ENCODE measurements at regions not wholly inside any gene's neighbourhood (a gene's known extent, or its start where the extent isn't known, plus 50 kb on each side); places are given as distances from the start of the nearest gene placed in this dataset.

DNA sequence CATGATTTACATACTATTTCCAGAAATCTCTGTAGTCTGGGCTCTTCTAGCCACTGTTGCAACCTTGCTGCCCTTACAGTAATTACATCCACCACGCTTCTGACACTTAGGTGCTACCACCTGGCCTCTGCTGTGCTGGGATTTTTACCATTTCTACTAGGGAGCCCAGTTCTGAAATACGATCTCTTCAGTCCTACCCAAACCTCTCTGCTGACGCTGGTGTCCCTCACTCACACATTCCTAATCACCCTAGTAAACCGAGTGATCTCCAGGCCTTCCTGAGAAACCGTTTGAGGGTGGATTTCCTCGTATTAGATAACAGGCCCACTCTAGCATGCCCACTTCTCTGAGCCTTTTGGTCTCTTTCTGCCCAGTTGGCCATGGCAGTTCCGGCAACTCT, 588.9 kb upstream of the CADM1 start:
- Mint-ChIP-seq H3K4me1 (ENCODE audit: unreplicated experiment) (no peaks in the 10 kb centered on the region), H3K27me3 (ENCODE audit: unreplicated experiment) (peaks cover 39% of the 10 kb centered on the region), H3K9me3 (ENCODE audit: unreplicated experiment) (no peaks in the 10 kb centered on the region), H3K27ac (ENCODE audit: unreplicated experiment) (no peak overlapping the region), H3K36me3 (ENCODE audit: unreplicated experiment) (no peaks in the 10 kb centered on the region), H3K4me3 (ENCODE audit: unreplicated experiment) (no peak overlapping the region)
- DNase-seq (ENCODE audit: extremely low spot score, unreplicated experiment) = no peak
- TF ChIP-seq CTCF (IDR thresholded peaks at IDR 0.05) = no peak

DNA sequence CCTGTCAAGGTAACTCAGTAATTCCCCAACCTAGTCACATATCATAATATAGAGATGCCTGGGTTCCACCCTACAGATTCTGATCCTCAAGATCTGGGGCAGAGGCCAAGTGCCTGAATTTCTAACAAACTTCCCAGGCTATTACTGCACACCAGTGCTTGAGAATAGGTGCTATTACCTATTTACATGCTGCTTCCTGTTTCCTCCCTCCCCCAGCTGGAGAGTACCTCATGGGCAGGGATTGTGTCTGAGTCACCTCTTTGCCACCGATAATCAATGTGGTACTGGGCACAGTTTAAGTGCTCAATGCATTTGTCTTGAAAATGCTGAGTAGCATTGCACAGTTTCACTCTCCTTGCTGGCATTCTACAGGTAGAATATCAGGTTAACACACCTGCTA, 582.2 kb upstream of the CADM1 start:
- Mint-ChIP-seq H3K36me3 (ENCODE audit: unreplicated experiment) (no peaks in the 10 kb centered on the region), H3K4me3 (ENCODE audit: unreplicated experiment) (no peak overlapping the region), H3K27me3 (ENCODE audit: unreplicated experiment) (peaks cover 63% of the 10 kb centered on the region), H3K4me1 (ENCODE audit: unreplicated experiment) (no peaks in the 10 kb centered on the region), H3K27ac (ENCODE audit: unreplicated experiment) (no peak overlapping the region), H3K9me3 (ENCODE audit: unreplicated experiment) (no peaks in the 10 kb centered on the region)
- TF ChIP-seq CTCF (IDR thresholded peaks at IDR 0.05) = no peak
- DNase-seq (ENCODE audit: extremely low spot score, unreplicated experiment) = no peak

GRCh38 chr11:116085031-116085635, 580.9 kb upstream of the CADM1 start:
- H3K4me1 Mint-ChIP-seq (ENCODE audit: unreplicated experiment) = no peaks in the 10 kb centered on the region
- no peaks in the 10 kb centered on the region for H3K9me3 Mint-ChIP-seq (ENCODE audit: unreplicated experiment)
- no peak for TF ChIP-seq CTCF (IDR thresholded peaks at IDR 0.05)
- DNase-seq (ENCODE audit: extremely low spot score, unreplicated experiment) = no peak
- H3K27ac Mint-ChIP-seq (ENCODE audit: unreplicated experiment) = no peak overlapping the region
- H3K4me3 Mint-ChIP-seq (ENCODE audit: unreplicated experiment) = no peak overlapping the region
- H3K36me3 Mint-ChIP-seq (ENCODE audit: unreplicated experiment) = no peaks in the 10 kb centered on the region
- H3K27me3 Mint-ChIP-seq (ENCODE audit: unreplicated experiment) = peaks cover 64% of the 10 kb centered on the region

DNA sequence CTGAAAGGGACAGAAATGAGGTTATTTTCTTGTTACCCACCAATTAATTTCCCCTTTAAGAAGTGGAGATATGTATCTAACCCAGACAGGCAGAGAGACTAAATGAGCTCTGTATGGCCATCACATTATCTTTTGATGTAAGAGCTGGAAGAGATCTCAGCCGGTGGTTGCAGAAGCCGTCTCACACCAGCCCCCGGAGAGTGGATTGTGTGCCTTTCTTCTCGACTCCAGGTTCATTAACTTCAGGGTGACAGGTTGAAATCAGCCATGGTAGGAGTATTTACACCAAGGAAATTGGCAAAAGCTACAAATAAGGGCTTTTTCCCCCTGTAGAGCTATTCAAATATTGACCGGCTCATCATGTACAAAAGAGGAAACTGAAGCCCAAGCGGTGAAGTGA, 580.3 kb upstream of the CADM1 start:
- TF ChIP-seq CTCF (IDR thresholded peaks at IDR 0.05) = no peak
- no peaks in the 10 kb centered on the region for H3K36me3 Mint-ChIP-seq (ENCODE audit: unreplicated experiment)
- no peaks in the 10 kb centered on the region for H3K9me3 Mint-ChIP-seq (ENCODE audit: unreplicated experiment)
- no peak overlapping the region for H3K4me3 Mint-ChIP-seq (ENCODE audit: unreplicated experiment)
- peaks cover 69% of the 10 kb centered on the region for H3K27me3 Mint-ChIP-seq (ENCODE audit: unreplicated experiment)
- H3K27ac Mint-ChIP-seq (ENCODE audit: unreplicated experiment) = no peak overlapping the region
- no peak for DNase-seq (ENCODE audit: extremely low spot score, unreplicated experiment)
- no peaks in the 10 kb centered on the region for H3K4me1 Mint-ChIP-seq (ENCODE audit: unreplicated experiment)

DNA sequence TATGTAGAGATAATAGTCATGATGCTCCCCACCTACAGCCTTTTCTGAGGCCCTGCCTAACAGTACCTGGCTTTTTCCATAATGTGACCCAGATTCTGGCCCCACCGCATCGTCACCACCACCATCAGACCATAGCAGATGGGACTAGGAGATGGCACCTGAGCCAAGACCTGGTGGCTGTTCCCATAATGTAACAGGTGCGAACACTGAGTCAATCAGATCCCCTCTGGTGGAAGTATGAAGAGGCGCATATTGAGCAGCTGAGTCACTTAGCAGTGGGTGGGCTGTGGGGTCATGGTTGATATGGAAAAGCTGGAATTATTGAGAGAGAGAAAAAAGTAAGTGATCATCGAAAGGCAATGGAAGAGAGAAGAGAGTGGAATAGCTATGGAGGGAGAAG, 578.0 kb upstream of the CADM1 start:
- no peak overlapping the region for H3K27ac Mint-ChIP-seq (ENCODE audit: unreplicated experiment)
- H3K9me3 Mint-ChIP-seq (ENCODE audit: unreplicated experiment) = no peaks in the 10 kb centered on the region
- peaks cover 56% of the 10 kb centered on the region for H3K27me3 Mint-ChIP-seq (ENCODE audit: unreplicated experiment)
- no peaks in the 10 kb centered on the region for H3K4me1 Mint-ChIP-seq (ENCODE audit: unreplicated experiment)
- H3K36me3 Mint-ChIP-seq (ENCODE audit: unreplicated experiment) = no peaks in the 10 kb centered on the region
- no peak overlapping the region for H3K4me3 Mint-ChIP-seq (ENCODE audit: unreplicated experiment)
- no peak for TF ChIP-seq CTCF (IDR thresholded peaks at IDR 0.05)
- DNase-seq (ENCODE audit: extremely low spot score, unreplicated experiment) = no peak
